Endodermal cell (in vitro differentiated cells): ENCODE measurements at regions not wholly inside any gene's neighbourhood (a gene's known extent, or its start where the extent isn't known, plus 50 kb on each side); places are given as distances from the start of the nearest gene placed in this dataset.

ENCODE experiments used
- DNase-seq: peaks from one replicate; pipeline ENCODE4 v3.0.0-alpha.2; 2017
- H3K27ac ChIP-seq: 2 replicates; pipeline ENCODE4 v1.5.1; 2013; ENCODE audit warnings: mild to moderate bottlenecking, low read depth, low read length, moderate library complexity
- H3K27me3 ChIP-seq: 2 replicates; pipeline ENCODE4 v1.6.1; 2013; ENCODE audit warnings: mild to moderate bottlenecking, low read length, moderate library complexity; ENCODE audit not compliant: insufficient read depth, control insufficient read depth, poor library complexity, severe bottlenecking
- H3K36me3 ChIP-seq: 2 replicates; pipeline ENCODE4 v1.7.0; 2013; ENCODE audit warnings: mild to moderate bottlenecking, low read length, moderate library complexity; ENCODE audit not compliant: control insufficient read depth, insufficient read depth
- H3K4me1 ChIP-seq: one replicate; pipeline ENCODE4 v1.7.0; 2013; ENCODE audit warnings: low read length; ENCODE audit not compliant: control insufficient read depth, insufficient read depth
- H3K4me3 ChIP-seq: 2 replicates; pipeline ENCODE4 v1.5.1; 2013; ENCODE audit warnings: mild to moderate bottlenecking, low read length, moderate library complexity
- H3K9ac ChIP-seq: 2 replicates; pipeline ENCODE4 v1.6.1; 2013; ENCODE audit warnings: mild to moderate bottlenecking, low read length, moderate library complexity; ENCODE audit not compliant: poor library complexity, severe bottlenecking; ENCODE audit errors: extremely low read depth
- H3K9me3 ChIP-seq: 2 replicates; pipeline ENCODE4 v1.6.1; 2013; ENCODE audit warnings: mild to moderate bottlenecking, low read length, moderate library complexity; ENCODE audit not compliant: control insufficient read depth
- H3K27ac Mint-ChIP-seq: 2 replicates; pipeline ENCODE4 v1.8.0; 2020; ENCODE audit warnings: mixed read lengths
- H3K27me3 Mint-ChIP-seq: 2 replicates; pipeline ENCODE4 v1.8.0; 2021; ENCODE audit warnings: mild to moderate bottlenecking, mixed read lengths; ENCODE audit not compliant: insufficient read depth
- H3K36me3 Mint-ChIP-seq: 2 replicates; pipeline ENCODE4 v1.8.0; 2020; ENCODE audit warnings: low read depth, mixed read lengths
- H3K4me1 Mint-ChIP-seq: 2 replicates; pipeline ENCODE4 v1.8.0; 2020; ENCODE audit warnings: mixed read lengths
- H3K4me3 Mint-ChIP-seq: 2 replicates; pipeline ENCODE4 v1.8.0; 2020; ENCODE audit warnings: mild to moderate bottlenecking, moderate library complexity, mixed read lengths
- H3K9me3 Mint-ChIP-seq: 2 replicates; pipeline ENCODE4 v1.8.0; 2020; ENCODE audit warnings: mild to moderate bottlenecking, mixed read lengths
- CTCF ChIP-seq: fragments of 200-600 bp; sonication (generic); conservative IDR thresholded peaks from 2 replicates; pipeline ENCODE4 v1.5.0; 2021; ENCODE audit warnings: antibody characterized with exemption, mild to moderate bottlenecking
- WGBS, 2 experiments: methylation state at CpG; one replicate each; pipeline versions ENCODE4 v1.1.5 to v1.1.7; 2013; ENCODE audit warnings: missing lambda C conversion rate in 2 of 2, mixed read lengths in 1 of 2; ENCODE audit not compliant: insufficient coverage in 1 of 2, insufficient read length in 1 of 2; 5-methylcytosine and 5-hydroxymethylcytosine counted together

DNA sequence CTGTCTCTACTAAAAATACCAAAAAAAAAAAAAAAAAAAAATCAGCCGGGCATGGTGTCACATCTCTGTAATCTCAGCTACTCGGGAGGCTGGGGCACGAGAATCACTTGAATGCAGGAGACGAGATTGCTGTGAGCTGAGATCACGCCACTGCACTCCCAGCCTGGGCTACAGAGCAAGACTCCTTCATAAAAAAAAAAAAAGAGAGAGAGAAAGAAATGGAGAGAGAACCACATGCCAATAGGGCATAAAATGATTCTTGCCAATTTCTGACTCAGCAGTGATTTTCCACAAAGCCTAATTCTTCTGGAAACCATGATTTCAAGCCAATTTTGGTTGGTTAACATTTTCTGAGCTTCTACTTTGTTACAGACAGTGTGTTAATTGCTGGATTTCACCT is 250.4 kb upstream of the SEL1L start:
- no peak for TF ChIP-seq CTCF
- WGBS, 2 experiments: 80 to 90% methylated on average over 2 to 5 of the region's 5 CpGs
- peaks cover 44% of the 10 kb centered on the region for H3K9me3 Mint-ChIP-seq

DNA sequence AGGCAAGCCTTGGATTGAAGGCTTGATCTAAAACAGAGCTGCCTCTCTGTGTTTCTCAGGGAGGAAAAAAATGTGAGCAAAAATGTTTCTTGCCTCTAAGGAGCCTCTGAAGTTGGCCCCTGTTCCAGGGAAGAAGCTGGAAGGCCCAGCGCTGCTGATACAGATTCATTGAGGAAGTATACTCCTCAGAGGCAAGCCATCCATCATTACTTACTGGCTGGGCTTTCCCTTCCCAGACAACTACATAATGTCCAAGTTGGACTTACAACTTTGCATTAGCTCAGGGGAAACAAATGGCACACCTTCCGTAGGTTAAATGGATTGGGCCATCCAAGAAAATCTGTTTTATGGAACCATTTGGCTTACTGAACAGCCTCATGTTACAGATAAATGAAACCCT is 263.7 kb upstream of the SEL1L start:
- Mint-ChIP-seq H3K36me3 (no peaks in the 10 kb centered on the region), H3K4me3 (no peak overlapping the region), H3K4me1 (peaks cover 10% of the 10 kb centered on the region), H3K27me3 (no peaks in the 10 kb centered on the region), H3K9me3 (peaks cover 2% of the 10 kb centered on the region), H3K27ac (no peak overlapping the region)
- Histone ChIP-seq H3K36me3 (no peaks in the 10 kb centered on the region), H3K27me3 (no peaks in the 10 kb centered on the region), H3K9me3 (no peaks in the 10 kb centered on the region), H3K4me1 (no peaks in the 10 kb centered on the region), H3K27ac (no peak overlapping the region), H3K4me3 (no peak overlapping the region), H3K9ac (no peak overlapping the region)
- WGBS, 2 experiments: 92 to 94% methylated on average over 2 of the region's 2 CpGs
- no peak for DNase-seq
- TF ChIP-seq CTCF: no peak

More for the DNA sequence above, 250.4 kb upstream of the SEL1L start:
- Histone ChIP-seq H3K36me3 (no peaks in the 10 kb centered on the region), H3K27ac (no peak overlapping the region), H3K9me3 (peaks cover 55% of the 10 kb centered on the region), H3K27me3 (no peaks in the 10 kb centered on the region), H3K4me1 (no peaks in the 10 kb centered on the region), H3K9ac (no peak overlapping the region), H3K4me3 (no peak overlapping the region)
- Mint-ChIP-seq H3K27ac (no peak overlapping the region), H3K36me3 (peaks cover 2% of the 10 kb centered on the region), H3K27me3 (peaks cover 6% of the 10 kb centered on the region), H3K4me3 (no peak overlapping the region), H3K4me1 (peaks cover 2% of the 10 kb centered on the region)
- DNase-seq: no peak

- Histone ChIP-seq H3K4me1 (no peaks in the 10 kb centered on the region), H3K4me3 (no peak overlapping the region), H3K27me3 (no peaks in the 10 kb centered on the region), H3K9ac (no peak overlapping the region), H3K27ac (no peak overlapping the region), H3K36me3 (no peaks in the 10 kb centered on the region), H3K9me3 (no peaks in the 10 kb centered on the region)
- no peaks in the 10 kb centered on the region for H3K27me3 Mint-ChIP-seq
- H3K9me3 Mint-ChIP-seq: no peaks in the 10 kb centered on the region
- WGBS, 2 experiments: 91 to 96% methylated on average over 2 to 5 of the region's 5 CpGs
- no peak for DNase-seq
- no peaks in the 10 kb centered on the region for H3K36me3 Mint-ChIP-seq
- no peaks in the 10 kb centered on the region for H3K4me1 Mint-ChIP-seq
- H3K4me3 Mint-ChIP-seq: no peak overlapping the region
- TF ChIP-seq CTCF: no peak
- no peak overlapping the region for H3K27ac Mint-ChIP-seq
These were observed 268.3 kb upstream of the SEL1L start for GRCh38 chr14:81801921-81802320.
